Activated naive CD4-positive, alpha-beta T cell treated with anti-CD3 and anti-CD28 coated beads, Interleukin-2, amount 10 ng/mL, durations not matched to agents 7 days and 5 days (primary cell): ENCODE measurements at regions not wholly inside any gene's neighbourhood (a gene's known extent, or its start where the extent isn't known, plus 50 kb on each side); places are given as distances from the start of the nearest gene placed in this dataset.

Source experiments
- CTCF ChIA-PET: fragments of 350-600 bp; sonication (Branson Sonifier 250); formaldehyde crosslinking; loops from one replicate; lab custom pipeline; 2021; ENCODE audit warnings: antibody characterized with exemption; lab: Charles Lee
- DNase-seq: peaks from one replicate; pipeline ENCODE4 v3.0.0-alpha.2; 2020
- H3K27ac Mint-ChIP-seq: one replicate; pipeline ENCODE4 v1.8.0; 2021; ENCODE audit warnings: mild to moderate bottlenecking, moderate library complexity, mixed read lengths
- H3K27me3 Mint-ChIP-seq: one replicate; pipeline ENCODE4 v1.8.0; 2021; ENCODE audit warnings: mild to moderate bottlenecking, mixed read lengths
- H3K36me3 Mint-ChIP-seq: one replicate; pipeline ENCODE4 v1.8.0; 2021; ENCODE audit warnings: mixed read lengths
- H3K4me1 Mint-ChIP-seq: one replicate; pipeline ENCODE4 v1.8.0; 2021; ENCODE audit warnings: mixed read lengths
- H3K4me3 Mint-ChIP-seq: one replicate; pipeline ENCODE4 v1.8.0; 2021; ENCODE audit warnings: mild to moderate bottlenecking, moderate library complexity, mixed read lengths
- H3K9me3 Mint-ChIP-seq: one replicate; pipeline ENCODE4 v1.8.0; 2021; ENCODE audit warnings: mixed read lengths

- CTCF ChIA-PET = no interaction called here
- no peak for DNase-seq
- Mint-ChIP-seq H3K36me3 (no peaks in the 10 kb centered on the region), H3K9me3 (peaks cover 10% of the 10 kb centered on the region), H3K27ac (no peak overlapping the region), H3K27me3 (no peaks in the 10 kb centered on the region), H3K4me3 (no peak overlapping the region), H3K4me1 (no peaks in the 10 kb centered on the region)
Observed at GRCh38 chr4:46684041-46684440, 225.0 kb downstream of the COX7B2 start.

- H3K27me3 Mint-ChIP-seq = no peaks in the 10 kb centered on the region
- DNase-seq = no peak
- CTCF ChIA-PET = no interaction called here
- no peak overlapping the region for H3K27ac Mint-ChIP-seq
- H3K4me1 Mint-ChIP-seq = no peaks in the 10 kb centered on the region
- no peaks in the 10 kb centered on the region for H3K36me3 Mint-ChIP-seq
- no peak overlapping the region for H3K4me3 Mint-ChIP-seq
- H3K9me3 Mint-ChIP-seq = peaks cover 7% of the 10 kb centered on the region
Observed at GRCh38 chr4:46676364-46676763, 232.7 kb downstream of the COX7B2 start.

GRCh38 chr4:46674326-46674725 is 234.7 kb downstream of the COX7B2 start:
- H3K36me3 Mint-ChIP-seq = no peaks in the 10 kb centered on the region
- DNase-seq = no peak
- no peaks in the 10 kb centered on the region for H3K27me3 Mint-ChIP-seq
- peaks cover 7% of the 10 kb centered on the region for H3K9me3 Mint-ChIP-seq
- CTCF ChIA-PET = no interaction called here
- H3K4me1 Mint-ChIP-seq = no peaks in the 10 kb centered on the region
- H3K4me3 Mint-ChIP-seq = no peak overlapping the region
- H3K27ac Mint-ChIP-seq = no peak overlapping the region

GRCh38 chr4:46667790-46668189 is 241.3 kb downstream of the COX7B2 start:
- no peak for DNase-seq
- peaks cover 8% of the 10 kb centered on the region for H3K9me3 Mint-ChIP-seq
- CTCF ChIA-PET = no interaction called here
- no peaks in the 10 kb centered on the region for H3K27me3 Mint-ChIP-seq
- H3K4me1 Mint-ChIP-seq = no peaks in the 10 kb centered on the region
- no peak overlapping the region for H3K27ac Mint-ChIP-seq
- H3K36me3 Mint-ChIP-seq = no peaks in the 10 kb centered on the region
- no peak overlapping the region for H3K4me3 Mint-ChIP-seq

- Mint-ChIP-seq H3K4me1 (no peaks in the 10 kb centered on the region), H3K27ac (no peak overlapping the region), H3K4me3 (no peak overlapping the region), H3K36me3 (no peaks in the 10 kb centered on the region), H3K9me3 (no peaks in the 10 kb centered on the region), H3K27me3 (no peaks in the 10 kb centered on the region)
- no peak for DNase-seq
- CTCF ChIA-PET = no interaction called here
Observed at GRCh38 chr4:46656071-46656470, 253.0 kb downstream of the COX7B2 start.

GRCh38 chr4:46653842-46654241 is 255.2 kb downstream of the COX7B2 start:
- DNase-seq = no peak
- H3K4me1 Mint-ChIP-seq = no peaks in the 10 kb centered on the region
- no peak overlapping the region for H3K4me3 Mint-ChIP-seq
- no peaks in the 10 kb centered on the region for H3K9me3 Mint-ChIP-seq
- no peaks in the 10 kb centered on the region for H3K27me3 Mint-ChIP-seq
- H3K27ac Mint-ChIP-seq = no peak overlapping the region
- H3K36me3 Mint-ChIP-seq = no peaks in the 10 kb centered on the region
- CTCF ChIA-PET = no interaction called here

- Mint-ChIP-seq H3K9me3 (no peaks in the 10 kb centered on the region), H3K27ac (no peak overlapping the region), H3K27me3 (no peaks in the 10 kb centered on the region), H3K4me1 (no peaks in the 10 kb centered on the region), H3K4me3 (no peak overlapping the region), H3K36me3 (no peaks in the 10 kb centered on the region)
- DNase-seq = no peak
- CTCF ChIA-PET = no interaction called here
Observed at GRCh38 chr4:46649390-46649789, 259.5 kb upstream of the GABRA2 start.

GRCh38 chr4:46648088-46648744 is 258.3 kb upstream of the GABRA2 start:
- no peaks in the 10 kb centered on the region for H3K36me3 Mint-ChIP-seq
- H3K27ac Mint-ChIP-seq = no peak overlapping the region
- no peak overlapping the region for H3K4me3 Mint-ChIP-seq

GRCh38 chr4:46645126-46645525 is 255.2 kb upstream of the GABRA2 start:
- Mint-ChIP-seq H3K27me3 (no peaks in the 10 kb centered on the region), H3K27ac (no peak overlapping the region), H3K9me3 (peaks cover 2% of the 10 kb centered on the region), H3K4me3 (no peak overlapping the region), H3K36me3 (no peaks in the 10 kb centered on the region), H3K4me1 (no peaks in the 10 kb centered on the region)
- CTCF ChIA-PET = no interaction called here
- no peak for DNase-seq

More at GRCh38 chr4:46648088-46648744, 258.3 kb upstream of the GABRA2 start:
- Mint-ChIP-seq H3K27me3 (no peaks in the 10 kb centered on the region), H3K4me1 (no peaks in the 10 kb centered on the region), H3K9me3 (no peaks in the 10 kb centered on the region)
- CTCF ChIA-PET = interaction anchor here (0.8 to 1.0 kb wide), 3 partner anchors 19 to 1887 kb away, joined by 3 to 8 read pairs (median 3); no protein-coding TSS in a partner anchor
- DNase-seq = no peak
